ENCODE measurements at regions not wholly inside any gene's neighbourhood (a gene's known extent, or its start where the extent isn't known, plus 50 kb on each side); places are given as distances from the start of the nearest gene placed in this dataset.

DNA sequence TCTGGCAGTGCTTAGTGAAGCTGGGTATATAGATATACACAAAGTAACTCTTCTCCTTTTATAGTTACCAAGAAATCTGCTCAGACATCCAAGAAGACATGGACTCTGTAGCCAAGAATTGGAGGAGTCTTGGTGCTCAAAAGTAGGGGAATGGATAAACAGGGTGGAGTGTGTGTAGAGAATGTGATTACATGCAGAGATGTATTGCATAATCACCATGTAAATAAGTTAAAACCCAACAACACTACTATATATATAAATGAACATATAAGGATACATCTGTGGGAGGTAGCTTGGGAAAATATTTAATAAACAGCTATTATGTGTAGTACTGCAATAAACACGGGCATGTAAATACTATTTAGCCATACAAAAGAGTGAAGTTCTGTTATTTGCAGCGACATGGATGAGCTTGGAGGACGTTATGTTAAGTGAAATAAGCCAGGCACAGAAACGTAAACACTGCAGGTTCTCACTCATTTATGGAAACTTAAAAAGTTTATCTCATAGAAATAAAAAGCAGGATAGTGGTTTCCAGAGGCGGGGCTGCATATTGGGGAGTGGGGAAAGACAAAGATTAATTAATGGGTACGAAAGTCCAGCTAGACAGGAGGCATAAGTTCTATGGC lies 207.5 kb downstream of the TENT4A start:
- no peak overlapping the region for H3K18ac ChIP-seq (ENCODE audit: extremely low read depth, low read length)
- H3K4me2 ChIP-seq (ENCODE audit: insufficient read depth in 1 of 2, low read depth in 2 of 2, low read length in 2 of 2), result no peak overlapping the region
- H2BK12ac ChIP-seq (ENCODE audit: low read depth, low read length), result no peak overlapping the region
- no peak overlapping the region for H3K9ac ChIP-seq (replicated peaks in 1 of 4; ENCODE audit: extremely low read depth in 1 of 4, low read depth in 3 of 4, low read length in 3 of 4)
- H3K9me3 ChIP-seq (ENCODE audit: insufficient read depth in 2 of 2, low read depth in 1 of 2, low read length in 1 of 2), result no peaks in the 10 kb centered on the region
- no peak overlapping the region for H2AK5ac ChIP-seq (ENCODE audit: low read depth, low read length)
- no peak overlapping the region for H2BK20ac ChIP-seq (ENCODE audit: low read length)
- no peak for FAIRE-seq
- ChIA-PET POLR2A (ENCODE audit: partially characterized antibody) (no interaction called here), CTCF (ENCODE audit: partially characterized antibody) (interaction anchor here (0.7 to 1.3 kb wide), 8 partner anchors 8 to 825 kb away, joined by 3 to 5 read pairs (median 3); no protein-coding TSS in a partner anchor)
- H4K20me1 ChIP-seq (replicated peaks in 1 of 2; ENCODE audit: control insufficient read depth in 1 of 2, insufficient read depth in 2 of 2, low read length in 2 of 2), result no peaks in the 10 kb centered on the region
- no peak overlapping the region for H4K91ac ChIP-seq (replicated peaks; ENCODE audit: insufficient read length, low read length)
- H2BK15ac ChIP-seq (ENCODE audit: low read length), result no peak overlapping the region
- no peak overlapping the region for H3K4me3 ChIP-seq (ENCODE audit: extremely low read depth in 1 of 4, insufficient read depth in 2 of 4, low read depth in 3 of 4, low read length in 4 of 4)
- no peak overlapping the region for H4K8ac ChIP-seq (ENCODE audit: extremely low read depth, insufficient read depth, low read length)
- no peaks in the 10 kb centered on the region for H3K79me2 ChIP-seq (ENCODE audit: control insufficient read depth in 1 of 2, insufficient read depth in 2 of 2, low read length in 2 of 2)
- no peaks in the 10 kb centered on the region for H3K27me3 ChIP-seq (replicated peaks in 1 of 4; ENCODE audit: control insufficient read depth in 3 of 4, extremely low read depth in 1 of 4, insufficient read depth in 3 of 4, low read length in 3 of 4)
- no peak overlapping the region for H3K4ac ChIP-seq (replicated peaks; ENCODE audit: insufficient read length, low read depth, low read length)
- no peak overlapping the region for H3K27ac ChIP-seq (ENCODE audit: low read depth, low read length)
- H2AFZ ChIP-seq (ENCODE audit: low read length), result no peak overlapping the region
- 89% methylated on average over 6 of the region's 6 CpGs; no CpG with 5 or more reads in 1 of the 2 experiments for WGBS, 2 experiments (ENCODE audit: extremely low coverage in 1 of 2, insufficient coverage in 1 of 2, insufficient read length in 1 of 2, insufficient replicate concordance in 2 of 2, low coverage in 1 of 2, low lambda C conversion rate in 2 of 2, missing lambda C conversion rate in 1 of 2)
- no peak overlapping the region for H2BK120ac ChIP-seq (replicated peaks; ENCODE audit: low read depth, low read length)
- H3K23ac ChIP-seq (ENCODE audit: insufficient read length), result no peak overlapping the region
- H3K36me3 ChIP-seq (ENCODE audit: control insufficient read depth in 2 of 4, insufficient read depth in 4 of 4, low read length in 3 of 4), result no peaks in the 10 kb centered on the region
- TF ChIP-seq CTBP2 (IDR thresholded peaks at IDR 0.05; ENCODE audit: borderline replicate concordance, insufficient read depth, insufficient read length, low read length) (no peak), CEBPB (IDR thresholded peaks at IDR 0.05; ENCODE audit: low read depth, low read length) (peak; percentile 11; the same call in 1 of the 2 replicates)
- no peak for DNase-seq (ENCODE audit: low read depth in 1 of 2, low spot score in 2 of 2)
- no peak overlapping the region for H3K14ac ChIP-seq (ENCODE audit: insufficient read length)
- H3K4me1 ChIP-seq (replicated peaks in 1 of 4; ENCODE audit: control insufficient read depth in 3 of 4, insufficient read depth in 4 of 4, low read length in 3 of 4), result no peaks in the 10 kb centered on the region
- no peak overlapping the region for H2BK5ac ChIP-seq (ENCODE audit: low read depth, low read length)
- no peak overlapping the region for H4K5ac ChIP-seq (ENCODE audit: insufficient read length, low read depth, low read length)
- no peaks in the 10 kb centered on the region; the same call in 1 of the 2 replicates for H3K23me2 ChIP-seq (ENCODE audit: low read depth, low read length)
- H3K79me1 ChIP-seq (ENCODE audit: low read depth, low read length), result no peaks in the 10 kb centered on the region
- no peak overlapping the region for H3K56ac ChIP-seq (replicated peaks; ENCODE audit: insufficient read length, low read depth, low read length)

All from H1 (cell line).